Chondrocyte (in vitro differentiated cells): ENCODE measurements at regions not wholly inside any gene's neighbourhood (a gene's known extent, or its start where the extent isn't known, plus 50 kb on each side); places are given as distances from the start of the nearest gene placed in this dataset.

ENCODE experiments used
- DNase-seq: peaks from one replicate; pipeline ENCODE4 v3.0.0; 2021; ENCODE audit warnings: mixed read lengths, low spot score
- H3K27ac Mint-ChIP-seq: one replicate; pipeline ENCODE4 v1.8.0; 2021; ENCODE audit warnings: mild to moderate bottlenecking, moderate library complexity, mixed read lengths; ENCODE audit not compliant: unreplicated experiment
- H3K27me3 Mint-ChIP-seq: 2 replicates; pipeline ENCODE4 v1.8.0; 2021; ENCODE audit warnings: low read depth, mixed read lengths
- H3K36me3 Mint-ChIP-seq: 2 replicates; pipeline ENCODE4 v1.8.0; 2021; ENCODE audit warnings: low read depth, mixed read lengths
- H3K4me1 Mint-ChIP-seq: 2 replicates; pipeline ENCODE4 v1.8.0; 2021; ENCODE audit warnings: low read depth, mild to moderate bottlenecking, mixed read lengths
- H3K4me3 Mint-ChIP-seq: one replicate; pipeline ENCODE4 v1.8.0; 2021; ENCODE audit warnings: mild to moderate bottlenecking, moderate library complexity, mixed read lengths; ENCODE audit not compliant: unreplicated experiment
- H3K9me3 Mint-ChIP-seq: 2 replicates; pipeline ENCODE4 v1.8.0; 2021; ENCODE audit warnings: low read depth, mixed read lengths
- TF ChIP-seq, protein P1 (sequence below): fragments of 200-600 bp; sonication (generic); IDR thresholded peaks from 2 replicates; pipeline ENCODE4 v1.5.0; 2021; ENCODE audit warnings: antibody characterized with exemption, mild to moderate bottlenecking, moderate library complexity

DNA sequence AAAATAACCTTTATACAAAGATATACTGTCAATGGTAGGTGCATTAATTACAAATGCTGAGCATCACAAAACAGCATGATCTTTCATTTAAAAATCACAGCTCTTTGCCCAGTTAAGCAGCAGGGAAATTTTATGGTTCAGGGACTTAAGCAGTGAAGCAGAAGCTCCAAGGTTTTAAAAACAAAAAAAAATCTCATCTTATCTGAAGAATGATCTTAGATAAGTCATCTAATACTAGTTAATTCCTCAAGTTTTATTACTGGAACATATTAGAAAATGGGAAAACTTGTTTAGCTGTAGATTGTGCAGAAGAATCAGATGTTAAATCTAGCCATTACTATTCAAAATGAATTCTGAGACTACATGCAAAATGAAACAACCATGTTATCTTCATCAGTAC is 289.9 kb downstream of the GASK1B start:
- TF ChIP-seq, protein P1, sequence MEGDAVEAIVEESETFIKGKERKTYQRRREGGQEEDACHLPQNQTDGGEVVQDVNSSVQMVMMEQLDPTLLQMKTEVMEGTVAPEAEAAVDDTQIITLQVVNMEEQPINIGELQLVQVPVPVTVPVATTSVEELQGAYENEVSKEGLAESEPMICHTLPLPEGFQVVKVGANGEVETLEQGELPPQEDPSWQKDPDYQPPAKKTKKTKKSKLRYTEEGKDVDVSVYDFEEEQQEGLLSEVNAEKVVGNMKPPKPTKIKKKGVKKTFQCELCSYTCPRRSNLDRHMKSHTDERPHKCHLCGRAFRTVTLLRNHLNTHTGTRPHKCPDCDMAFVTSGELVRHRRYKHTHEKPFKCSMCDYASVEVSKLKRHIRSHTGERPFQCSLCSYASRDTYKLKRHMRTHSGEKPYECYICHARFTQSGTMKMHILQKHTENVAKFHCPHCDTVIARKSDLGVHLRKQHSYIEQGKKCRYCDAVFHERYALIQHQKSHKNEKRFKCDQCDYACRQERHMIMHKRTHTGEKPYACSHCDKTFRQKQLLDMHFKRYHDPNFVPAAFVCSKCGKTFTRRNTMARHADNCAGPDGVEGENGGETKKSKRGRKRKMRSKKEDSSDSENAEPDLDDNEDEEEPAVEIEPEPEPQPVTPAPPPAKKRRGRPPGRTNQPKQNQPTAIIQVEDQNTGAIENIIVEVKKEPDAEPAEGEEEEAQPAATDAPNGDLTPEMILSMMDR = no peak
- no peaks in the 10 kb centered on the region for H3K4me1 Mint-ChIP-seq
- H3K27ac Mint-ChIP-seq = no peak overlapping the region
- H3K36me3 Mint-ChIP-seq = no peaks in the 10 kb centered on the region
- peaks cover 7% of the 10 kb centered on the region for H3K27me3 Mint-ChIP-seq
- DNase-seq = no peak
- no peak overlapping the region for H3K4me3 Mint-ChIP-seq
- H3K9me3 Mint-ChIP-seq = no peaks in the 10 kb centered on the region

DNA sequence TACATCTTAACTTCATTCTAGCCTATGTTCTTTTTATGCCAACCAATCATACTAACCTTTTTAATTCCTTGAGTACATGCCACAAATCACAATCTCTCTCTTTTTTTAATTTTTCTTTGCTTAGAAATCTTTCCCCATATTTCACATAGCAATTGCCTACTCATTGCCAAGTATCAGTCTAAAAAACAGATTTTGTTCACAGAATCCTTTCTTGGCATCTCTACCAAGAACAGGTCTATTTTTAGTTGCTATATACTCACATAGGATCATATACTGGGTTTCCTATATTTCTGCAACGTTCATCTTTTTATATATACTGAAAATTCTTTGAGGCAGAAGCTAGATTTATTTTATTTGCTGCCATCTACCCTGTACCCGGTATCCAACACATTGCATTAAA is 292.1 kb downstream of the GASK1B start:
- Mint-ChIP-seq H3K27ac (no peak overlapping the region), H3K4me1 (no peaks in the 10 kb centered on the region), H3K9me3 (peaks cover 3% of the 10 kb centered on the region), H3K4me3 (no peak overlapping the region), H3K36me3 (peaks cover 2% of the 10 kb centered on the region), H3K27me3 (peaks cover 9% of the 10 kb centered on the region)
- TF ChIP-seq, protein P1 = no peak
- no peak for DNase-seq

DNA sequence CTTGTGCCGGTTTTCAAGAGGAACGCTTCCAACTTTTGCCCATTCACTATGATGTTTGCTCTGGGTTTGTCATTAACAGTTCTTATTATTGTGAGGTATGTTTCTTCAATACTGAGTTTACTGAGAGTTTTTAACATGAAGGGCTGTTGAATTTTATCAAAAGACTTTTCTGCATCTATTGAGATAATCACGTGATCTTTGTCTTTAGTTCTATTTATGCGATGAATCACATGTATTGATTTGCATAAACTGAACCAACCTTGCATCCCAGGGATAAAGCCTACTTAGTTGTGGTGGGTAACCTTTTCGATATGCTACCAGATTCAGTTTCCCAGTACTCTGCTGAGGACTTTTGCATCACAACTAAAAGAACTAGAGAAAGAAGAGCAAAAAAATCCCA is 318.0 kb downstream of the GASK1B start:
- Mint-ChIP-seq H3K4me3 (no peak overlapping the region), H3K36me3 (no peaks in the 10 kb centered on the region), H3K4me1 (no peaks in the 10 kb centered on the region), H3K27ac (no peak overlapping the region), H3K9me3 (peaks cover 6% of the 10 kb centered on the region), H3K27me3 (peaks cover 9% of the 10 kb centered on the region)
- TF ChIP-seq, protein P1 = no peak
- DNase-seq = no peak

DNA sequence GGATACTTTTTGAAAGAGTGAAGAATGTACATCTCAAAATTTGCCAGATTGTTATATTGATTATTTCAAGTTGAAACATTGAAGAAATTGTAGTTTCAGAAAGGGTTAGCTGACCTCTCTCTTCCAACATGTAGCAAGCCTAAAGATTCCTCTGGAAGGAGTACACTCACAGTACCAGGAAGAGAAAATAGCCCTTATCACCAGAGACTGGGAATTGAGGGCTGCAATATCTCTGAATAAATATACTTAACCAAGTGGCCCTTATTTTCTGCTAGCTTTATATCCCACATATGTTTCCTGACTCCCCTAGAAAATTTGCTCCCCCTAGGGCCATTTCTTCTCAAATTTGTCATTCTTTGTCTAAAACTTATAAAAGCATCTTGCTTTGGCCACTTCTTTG is 332.2 kb downstream of the GASK1B start:
- Mint-ChIP-seq H3K4me3 (no peak overlapping the region), H3K4me1 (peaks cover 3% of the 10 kb centered on the region), H3K27me3 (peaks cover 6% of the 10 kb centered on the region), H3K9me3 (no peaks in the 10 kb centered on the region), H3K36me3 (no peaks in the 10 kb centered on the region), H3K27ac (no peak overlapping the region)
- TF ChIP-seq, protein P1 = no peak
- no peak for DNase-seq

DNA sequence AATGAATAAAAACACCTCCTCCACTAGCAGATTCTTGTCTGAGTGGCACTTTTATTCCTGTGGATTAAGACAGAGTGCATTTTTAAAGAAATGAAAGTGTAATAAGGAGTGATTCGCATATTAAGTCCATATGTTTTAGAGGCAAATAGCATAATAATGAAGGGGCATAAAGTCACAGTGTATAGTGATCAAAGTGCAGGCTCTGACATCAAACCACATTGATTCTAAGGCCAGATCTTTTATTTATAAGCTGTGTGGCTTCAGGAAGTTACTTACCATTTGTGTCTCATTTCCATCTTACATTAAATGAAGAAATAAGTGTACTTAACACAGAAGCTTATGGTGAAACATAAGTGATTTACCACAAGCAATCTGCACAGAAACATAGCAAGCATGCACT is 332.8 kb downstream of the GASK1B start:
- Mint-ChIP-seq H3K36me3 (no peaks in the 10 kb centered on the region), H3K4me3 (no peak overlapping the region), H3K27ac (no peak overlapping the region), H3K27me3 (peaks cover 6% of the 10 kb centered on the region), H3K9me3 (no peaks in the 10 kb centered on the region), H3K4me1 (peaks cover 3% of the 10 kb centered on the region)
- no peak for DNase-seq
- TF ChIP-seq, protein P1 = no peak
